Right cardiac atrium (tissue), 5 donors: ENCODE measurements at regions not wholly inside any gene's neighbourhood (a gene's known extent, or its start where the extent isn't known, plus 50 kb on each side); places are given as distances from the start of the nearest gene placed in this dataset.

Source experiments
- ATAC-seq, 2 donors: fragments of 200-7000 bp; cut with Tn5 transposase; one replicate each; pipeline versions ENCODE4 v1.8.0 to v1.9.1; 2020; ENCODE audit warnings: moderate library complexity in 2 of 2, mild to moderate bottlenecking in 1 of 2
- DNase-seq, 3 donors: peaks; one replicate each; pipeline ENCODE4 v3.0.0-alpha.2; 2020
- H3K27ac ChIP-seq: one replicate; pipeline ENCODE4 v1.5.1; 2013; ENCODE audit warnings: mild to moderate bottlenecking, low read length, control low read depth, moderate library complexity
- H3K27me3 ChIP-seq: one replicate; pipeline ENCODE4 v1.6.1; 2013; ENCODE audit not compliant: control insufficient read depth, insufficient read depth
- H3K4me1 ChIP-seq: one replicate; pipeline ENCODE4 v1.6.1; 2013; ENCODE audit warnings: low read length; ENCODE audit not compliant: control insufficient read depth, insufficient read depth
- H3K4me3 ChIP-seq: one replicate; pipeline ENCODE4 v1.5.1; 2013; ENCODE audit warnings: low read length, control low read depth
- H3K9me3 ChIP-seq: one replicate; pipeline ENCODE4 v1.6.1; 2013; ENCODE audit warnings: low read length; ENCODE audit not compliant: control insufficient read depth
- WGBS: extraction: QIAGEN DNeasy Blood & Tissue Kit; methylation state at CpG from one replicate; pipeline ENCODE4 v1.1.7; 2013; 5-methylcytosine and 5-hydroxymethylcytosine counted together
- intact Hi-C, 4 donors: fragments of 100-400 bp; cut with DNase I; formaldehyde crosslinking; loops; one replicate each; pipeline versions ENCODE4 v1.11.0 to v1.14.0; 2022 to 2023
- donor health status: healthy with polysubstance abuse.
- donor health status: DM: no; HTN: yes; CAD: no.
- donor health status: DM: no; HTN: no; CAD: no.
- donor health status: DM: no; HTN: yes; CAD: no; lungs with severe emphysema.
- donor health status: DM: yes; HTN: yes; CAD: no.

GRCh38 chr7:12102126-12102525 lies 109.0 kb upstream of the TMEM106B start:
- DNase-seq: no peak
- Histone ChIP-seq H3K4me3 (no peak overlapping the region), H3K27ac (no peak overlapping the region), H3K27me3 (no peaks in the 10 kb centered on the region), H3K9me3 (no peaks in the 10 kb centered on the region), H3K4me1 (no peaks in the 10 kb centered on the region)
- no peak for ATAC-seq
- 67% methylated on average over 3 of the region's 3 CpGs for WGBS
- intact Hi-C loops: no loop called here

GRCh38 chr7:12102527-12102926 lies 108.6 kb upstream of the TMEM106B start:
- 71% methylated on average over 3 of the region's 3 CpGs for WGBS
- H3K27ac ChIP-seq: no peak overlapping the region
- intact Hi-C loops: no loop called here

GRCh38 chr7:12103948-12104347 lies 107.1 kb upstream of the TMEM106B start:
- Histone ChIP-seq H3K27me3 (no peaks in the 10 kb centered on the region), H3K9me3 (no peaks in the 10 kb centered on the region), H3K4me1 (no peaks in the 10 kb centered on the region), H3K4me3 (no peak overlapping the region), H3K27ac (no peak overlapping the region)
- ATAC-seq: no peak
- intact Hi-C loops: no loop called here
- no peak for DNase-seq

More at GRCh38 chr7:12102527-12102926, 108.6 kb upstream of the TMEM106B start:
- no peak for DNase-seq
- Histone ChIP-seq H3K27me3 (no peaks in the 10 kb centered on the region), H3K4me3 (no peak overlapping the region), H3K9me3 (no peaks in the 10 kb centered on the region), H3K4me1 (no peaks in the 10 kb centered on the region)
- no peak for ATAC-seq

- no peak overlapping the region for H3K27ac ChIP-seq
- DNase-seq: no peak
- H3K4me1 ChIP-seq: no peaks in the 10 kb centered on the region
- H3K27me3 ChIP-seq: no peaks in the 10 kb centered on the region
- intact Hi-C loops: no loop called here
- no peak overlapping the region for H3K4me3 ChIP-seq
- ATAC-seq: no peak
- H3K9me3 ChIP-seq: no peaks in the 10 kb centered on the region
- WGBS: 77% methylated on average over 2 of the region's 2 CpGs
Observed at GRCh38 chr7:12107381-12107780, 103.7 kb upstream of the TMEM106B start.

- WGBS: 68% methylated on average over 3 of the region's 3 CpGs
- Histone ChIP-seq H3K4me3 (no peak overlapping the region), H3K9me3 (no peaks in the 10 kb centered on the region), H3K27me3 (no peaks in the 10 kb centered on the region), H3K4me1 (no peaks in the 10 kb centered on the region), H3K27ac (no peak overlapping the region)
- DNase-seq (no peak), ATAC-seq (no peak)
- intact Hi-C loops: no loop called here
Observed at GRCh38 chr7:12107841-12108254, 103.2 kb upstream of the TMEM106B start.

- no peak for DNase-seq
- Histone ChIP-seq H3K4me1 (no peaks in the 10 kb centered on the region), H3K27me3 (no peaks in the 10 kb centered on the region), H3K9me3 (no peaks in the 10 kb centered on the region), H3K4me3 (no peak overlapping the region), H3K27ac (no peak overlapping the region)
- intact Hi-C loops: loop anchor here in 1 of 4 donors (10.0 kb wide), 1 partner anchor 64 kb away; no protein-coding TSS in a partner anchor
- 86% methylated on average over 3 of the region's 3 CpGs for WGBS
- ATAC-seq: no peak
Observed at GRCh38 chr7:12110425-12110824, 100.7 kb upstream of the TMEM106B start.

DNA sequence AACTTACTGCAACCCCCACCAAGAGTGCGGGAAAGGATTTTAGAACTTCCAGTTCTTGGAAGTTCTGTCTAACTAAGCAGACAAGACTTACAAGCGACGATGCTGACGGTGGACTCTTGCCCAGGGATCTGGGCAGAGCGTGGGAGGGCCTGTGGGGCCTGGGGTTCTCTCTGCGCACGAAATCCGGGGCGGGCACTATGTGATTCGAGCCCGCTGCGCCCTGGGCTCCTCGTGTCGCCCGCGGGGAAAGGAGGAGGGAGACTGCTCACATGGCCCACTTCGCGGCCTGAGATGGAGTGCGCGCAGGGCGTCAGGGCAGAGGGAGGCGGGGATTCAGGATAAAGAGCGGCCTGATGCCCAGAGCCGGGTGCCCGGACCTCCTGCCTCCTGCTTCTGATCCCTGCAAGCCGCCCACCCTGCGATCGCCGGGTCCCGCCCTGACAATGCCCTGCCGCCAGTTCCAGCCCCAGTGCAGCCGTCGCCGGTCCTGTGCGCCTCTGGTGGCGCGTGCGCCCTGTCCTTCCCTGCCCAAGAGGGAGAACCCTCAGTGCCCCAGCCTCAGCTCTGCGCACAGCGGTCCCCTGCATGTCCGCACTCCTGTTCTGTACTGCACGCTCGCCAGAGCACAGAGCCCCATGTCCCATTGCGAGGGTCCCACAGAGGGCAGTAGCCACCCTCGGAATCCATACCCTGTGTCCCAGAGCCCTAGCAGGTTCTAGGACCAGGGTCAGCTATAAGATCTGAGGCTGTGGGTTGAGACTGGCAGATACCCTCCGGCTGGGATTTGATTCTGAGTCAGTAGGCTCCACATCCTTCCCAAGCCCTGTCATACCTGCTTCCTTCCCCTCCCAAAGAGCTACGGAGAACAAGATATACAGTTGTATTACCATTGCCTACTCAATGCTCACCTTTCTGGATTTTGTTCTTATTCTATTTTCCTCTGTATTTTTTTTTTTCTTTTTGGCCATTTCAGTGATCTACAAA lies 99.4 kb upstream of the TMEM106B start:
- no peaks in the 10 kb centered on the region for H3K9me3 ChIP-seq
- peak overlapping the region; percentile 37 for H3K4me3 ChIP-seq
- intact Hi-C loops: loop anchor here in 1 of 4 donors (10.0 kb wide), 1 partner anchor 63 kb away; no protein-coding TSS in a partner anchor
- DNase-seq: peak in 2 of 3 donors; percentile 50 to 51
- no peaks in the 10 kb centered on the region for H3K4me1 ChIP-seq
- peak; percentile 16 to 48 for ATAC-seq
- no peak overlapping the region for H3K27ac ChIP-seq
- 5% methylated on average over 47 of the region's 47 CpGs for WGBS
- no peaks in the 10 kb centered on the region for H3K27me3 ChIP-seq

DNA sequence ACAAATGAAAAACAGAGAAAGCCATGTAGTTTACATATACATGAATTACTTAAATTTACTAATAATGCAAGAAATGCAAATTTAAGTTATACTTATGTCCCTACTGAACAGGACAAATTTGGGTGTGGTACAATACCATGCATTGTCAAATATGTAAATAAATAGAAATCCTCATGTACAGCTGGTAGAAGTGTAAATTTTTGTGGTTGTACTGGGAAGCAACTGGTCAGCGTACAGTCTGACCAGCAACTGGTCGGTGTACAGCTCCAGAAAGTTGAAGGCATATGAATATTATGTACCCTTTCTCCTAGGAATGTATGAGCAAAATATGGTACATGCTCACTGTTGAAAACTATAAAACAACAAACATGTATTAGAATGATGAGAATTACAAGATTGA lies 93.9 kb upstream of the TMEM106B start:
- intact Hi-C loops: loop anchor here in 1 of 4 donors (10.0 kb wide), 1 partner anchor 58 kb away; no protein-coding TSS in a partner anchor
- no peaks in the 10 kb centered on the region for H3K27me3 ChIP-seq
- 95% methylated on average over 2 of the region's 2 CpGs for WGBS

DNA sequence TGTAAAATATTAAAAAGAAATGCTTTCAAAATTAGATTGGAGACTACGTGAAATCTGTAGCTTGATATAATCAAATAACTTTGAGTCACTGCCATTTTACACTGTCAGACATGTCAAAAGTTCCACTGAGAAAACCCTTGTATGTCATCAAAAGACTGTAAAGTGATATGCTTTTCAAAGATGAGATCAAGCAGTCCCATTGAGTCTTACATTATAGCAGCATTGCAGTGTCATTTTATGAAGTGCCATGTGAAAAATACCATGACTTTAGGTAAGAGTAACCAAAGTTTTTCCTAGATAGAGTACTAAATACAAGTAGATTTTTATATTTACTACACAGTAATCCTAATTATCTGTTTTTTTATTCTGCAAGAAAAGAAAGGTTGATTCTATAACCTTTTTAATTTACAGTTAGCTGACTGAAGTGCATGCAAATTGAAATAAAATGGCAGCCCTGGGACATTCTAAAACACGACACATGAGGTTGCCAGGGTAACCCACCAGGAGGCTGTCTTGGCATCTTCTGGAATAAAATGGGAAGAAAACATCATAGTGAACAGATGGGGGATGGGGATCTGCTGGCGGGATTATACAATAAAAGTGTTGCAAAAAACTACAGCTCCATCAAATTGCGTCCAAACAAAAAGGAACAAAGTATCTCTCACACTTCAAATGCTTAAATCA lies 91.3 kb upstream of the TMEM106B start:
- H3K4me1 ChIP-seq: no peaks in the 10 kb centered on the region
- 68% methylated on average over 4 of the region's 4 CpGs for WGBS
- DNase-seq: no peak
- H3K9me3 ChIP-seq: no peaks in the 10 kb centered on the region
- H3K27me3 ChIP-seq: no peaks in the 10 kb centered on the region
- H3K27ac ChIP-seq: no peak overlapping the region
- intact Hi-C loops: loop anchor here in 1 of 4 donors (10.0 kb wide), 1 partner anchor 55 kb away; no protein-coding TSS in a partner anchor
- no peak for ATAC-seq
- no peak overlapping the region for H3K4me3 ChIP-seq

More for the DNA sequence above, 93.9 kb upstream of the TMEM106B start:
- ATAC-seq: no peak
- Histone ChIP-seq H3K4me3 (no peak overlapping the region), H3K27ac (no peak overlapping the region), H3K4me1 (no peaks in the 10 kb centered on the region), H3K9me3 (no peaks in the 10 kb centered on the region)
- DNase-seq: no peak

DNA sequence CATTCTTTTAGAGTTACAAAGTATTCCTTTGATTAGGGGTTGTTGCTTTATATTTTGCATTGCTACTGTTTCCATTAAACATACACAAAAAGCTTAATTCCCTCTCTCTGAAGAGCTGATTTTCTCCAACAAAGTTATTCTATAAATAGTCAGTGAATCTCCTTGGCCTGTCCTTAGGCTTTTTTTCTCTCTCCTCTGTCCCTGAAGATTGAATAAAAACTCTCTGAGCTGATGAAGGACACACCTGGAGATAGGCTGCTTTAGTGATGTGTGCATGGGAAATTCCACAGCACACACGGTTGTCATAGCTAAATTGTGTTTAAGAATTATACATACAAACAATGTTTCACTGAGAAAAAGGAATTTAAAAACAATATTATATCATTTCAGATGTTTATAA lies 90.5 kb upstream of the TMEM106B start:
- ATAC-seq: no peak
- 30% methylated on average over 1 of the region's 1 CpG for WGBS
- intact Hi-C loops: no loop called here
- Histone ChIP-seq H3K9me3 (no peaks in the 10 kb centered on the region), H3K27me3 (no peaks in the 10 kb centered on the region), H3K4me1 (no peaks in the 10 kb centered on the region), H3K4me3 (no peak overlapping the region), H3K27ac (no peak overlapping the region)
- no peak for DNase-seq

DNA sequence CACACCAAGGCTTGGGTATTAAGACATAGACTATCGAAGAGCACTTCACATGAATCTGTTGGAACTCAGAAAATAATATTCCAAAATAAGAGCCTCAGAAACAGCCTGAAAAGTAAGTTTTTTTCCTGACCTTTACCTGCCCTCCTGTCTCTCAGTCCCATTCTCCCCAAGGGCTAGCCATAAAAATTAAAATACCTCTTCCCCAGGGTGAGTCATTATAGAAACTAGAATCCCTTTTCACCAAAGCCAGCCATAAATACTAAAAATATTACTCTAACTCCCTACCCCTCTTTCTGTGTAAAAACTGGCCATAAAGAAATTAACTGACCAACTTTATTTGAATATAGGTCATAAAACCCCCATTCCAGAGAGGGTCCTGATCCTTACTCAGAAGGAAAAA lies 87.9 kb upstream of the TMEM106B start:
- H3K4me1 ChIP-seq: no peaks in the 10 kb centered on the region
- no peaks in the 10 kb centered on the region for H3K27me3 ChIP-seq
- DNase-seq (no peak), ATAC-seq (no peak)
- H3K4me3 ChIP-seq: no peak overlapping the region
- WGBS: 84% methylated on average over 1 of the region's 1 CpG
- intact Hi-C loops: no loop called here
- no peaks in the 10 kb centered on the region for H3K9me3 ChIP-seq
- no peak overlapping the region for H3K27ac ChIP-seq
